ENCODE measurements at regions not wholly inside any gene's neighbourhood (a gene's known extent, or its start where the extent isn't known, plus 50 kb on each side); places are given as distances from the start of the nearest gene placed in this dataset.

GRCh38 chr7:33744293-33745075 is 160.9 kb upstream of the BMPER start:
- TF ChIP-seq, protein P1, sequence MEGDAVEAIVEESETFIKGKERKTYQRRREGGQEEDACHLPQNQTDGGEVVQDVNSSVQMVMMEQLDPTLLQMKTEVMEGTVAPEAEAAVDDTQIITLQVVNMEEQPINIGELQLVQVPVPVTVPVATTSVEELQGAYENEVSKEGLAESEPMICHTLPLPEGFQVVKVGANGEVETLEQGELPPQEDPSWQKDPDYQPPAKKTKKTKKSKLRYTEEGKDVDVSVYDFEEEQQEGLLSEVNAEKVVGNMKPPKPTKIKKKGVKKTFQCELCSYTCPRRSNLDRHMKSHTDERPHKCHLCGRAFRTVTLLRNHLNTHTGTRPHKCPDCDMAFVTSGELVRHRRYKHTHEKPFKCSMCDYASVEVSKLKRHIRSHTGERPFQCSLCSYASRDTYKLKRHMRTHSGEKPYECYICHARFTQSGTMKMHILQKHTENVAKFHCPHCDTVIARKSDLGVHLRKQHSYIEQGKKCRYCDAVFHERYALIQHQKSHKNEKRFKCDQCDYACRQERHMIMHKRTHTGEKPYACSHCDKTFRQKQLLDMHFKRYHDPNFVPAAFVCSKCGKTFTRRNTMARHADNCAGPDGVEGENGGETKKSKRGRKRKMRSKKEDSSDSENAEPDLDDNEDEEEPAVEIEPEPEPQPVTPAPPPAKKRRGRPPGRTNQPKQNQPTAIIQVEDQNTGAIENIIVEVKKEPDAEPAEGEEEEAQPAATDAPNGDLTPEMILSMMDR (IDR thresholded peaks at IDR 0.05; ENCODE audit: low read length): peak; percentile 49
- no peak for TF ChIP-seq EZH2 (optimal IDR thresholded peaks at IDR 0.05; ENCODE audit: low read depth, low read length)

All from MM.1S (cell line).